PC-9 (cell line): ENCODE measurements at regions not wholly inside any gene's neighbourhood (a gene's known extent, or its start where the extent isn't known, plus 50 kb on each side); places are given as distances from the start of the nearest gene placed in this dataset.

Experiments used
- CTCF ChIP-seq: fragments of 200-600 bp; sonication (generic); conservative IDR thresholded peaks from 2 replicates; pipeline ENCODE4 v1.6.1; 2017; ENCODE audit warnings: mixed run types, antibody characterized with exemption, mild to moderate bottlenecking, moderate library complexity
- EZH2 ChIP-seq: fragments of 200-600 bp; sonication (generic); IDR thresholded peaks from 2 replicates; pipeline ENCODE4 v1.8.0; 2017; ENCODE audit warnings: antibody characterized with exemption, low read depth

GRCh38 chr5:4215143-4215542 lies 619.5 kb downstream of the IRX1 start:
- TF ChIP-seq CTCF = no peak
- no peak for TF ChIP-seq EZH2
